NCI-H2081 (cell line): ENCODE measurements at regions not wholly inside any gene's neighbourhood (a gene's known extent, or its start where the extent isn't known, plus 50 kb on each side); places are given as distances from the start of the nearest gene placed in this dataset.
"Not testable (repeated sequence)": the region's sequence is repeated elsewhere in the genome, so short reads cannot be mapped to it uniquely, and the experiment has no call there.

Experiments
- DNase-seq, 2 experiments: peaks; one replicate each; lab custom pipeline; 2025; lab: John Stamatoyannopoulos, UW

- no peak for DNase-seq
Measured at GRCh38 chr10:20656886-20657285, 240.2 kb downstream of the NEBL start.

DNA sequence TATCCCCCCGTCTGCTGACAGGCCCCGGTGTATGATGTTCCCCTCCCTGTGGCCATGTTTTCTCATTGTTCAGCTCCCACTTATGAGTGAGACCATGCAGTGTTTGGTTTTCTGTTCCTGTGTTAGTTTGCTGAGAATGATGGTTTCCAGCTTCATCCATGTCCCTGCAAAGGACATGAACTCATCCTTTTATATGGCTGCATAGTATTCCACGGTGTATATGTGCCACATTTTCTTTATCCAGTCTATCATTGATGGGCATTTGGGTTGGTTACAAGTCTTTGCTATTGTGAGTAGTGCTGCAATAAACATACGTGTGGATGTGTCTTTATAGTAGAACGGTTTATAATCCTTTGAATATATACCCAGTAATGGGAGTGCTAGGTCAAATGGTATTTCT lies 244.7 kb downstream of the NEBL start:
- DNase-seq, result not testable (repeated sequence)

GRCh38 chr10:20648263-20648874 lies 248.7 kb downstream of the NEBL start:
- no peak for DNase-seq

- no peak for DNase-seq
Measured at GRCh38 chr10:20647756-20648155, 249.4 kb downstream of the NEBL start.

- DNase-seq, result no peak
Measured at GRCh38 chr10:20644421-20644820, 252.7 kb downstream of the NEBL start.

GRCh38 chr10:20641605-20642004 lies 255.5 kb downstream of the NEBL start:
- no peak for DNase-seq

DNA sequence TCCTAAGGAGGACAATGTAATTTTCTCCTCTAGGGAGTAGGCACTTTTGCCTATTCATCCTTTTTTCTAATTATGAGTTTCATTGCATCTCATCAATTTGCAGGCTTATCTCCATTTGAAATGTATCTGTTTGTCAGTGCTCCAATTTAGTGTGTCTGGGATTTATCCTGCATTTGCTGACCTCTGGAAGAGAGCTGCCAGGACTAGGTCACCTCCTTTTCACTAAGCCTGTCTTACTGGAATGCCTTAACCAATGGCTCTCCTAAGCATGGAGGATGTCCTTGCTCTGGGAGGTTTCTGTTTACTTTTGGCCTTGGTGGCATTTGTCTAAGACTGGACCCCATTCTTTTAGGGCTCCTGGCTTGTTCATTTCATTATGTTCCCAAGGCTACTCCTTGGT lies 261.5 kb downstream of the NEBL start:
- no peak for DNase-seq

- DNase-seq, result no peak
Measured at GRCh38 chr10:20634839-20635238, 262.3 kb downstream of the NEBL start.

DNA sequence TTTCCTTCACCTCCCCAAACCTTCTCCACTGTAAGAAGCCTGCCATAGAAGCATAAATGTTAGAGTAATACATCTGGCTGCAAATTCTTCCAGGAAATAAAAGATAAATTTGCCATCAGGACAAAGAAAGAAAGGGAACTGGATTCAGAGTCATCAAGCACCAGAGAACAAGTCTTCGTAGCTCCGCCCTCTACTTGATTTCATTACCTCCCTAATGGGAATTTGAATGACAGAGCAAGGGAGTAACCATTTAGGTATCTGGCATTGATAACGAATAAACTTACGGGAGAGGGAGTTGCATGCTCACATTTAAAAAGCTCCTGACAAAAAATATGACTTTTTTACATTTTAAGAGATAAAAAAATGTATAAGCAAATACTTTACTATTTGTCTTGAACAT lies 263.4 kb downstream of the NEBL start:
- DNase-seq, result no peak

GRCh38 chr10:20632696-20633095 lies 264.4 kb downstream of the NEBL start:
- no peak for DNase-seq

- DNase-seq, result no peak
Measured at GRCh38 chr10:20631229-20631628, 265.9 kb downstream of the NEBL start.

DNA sequence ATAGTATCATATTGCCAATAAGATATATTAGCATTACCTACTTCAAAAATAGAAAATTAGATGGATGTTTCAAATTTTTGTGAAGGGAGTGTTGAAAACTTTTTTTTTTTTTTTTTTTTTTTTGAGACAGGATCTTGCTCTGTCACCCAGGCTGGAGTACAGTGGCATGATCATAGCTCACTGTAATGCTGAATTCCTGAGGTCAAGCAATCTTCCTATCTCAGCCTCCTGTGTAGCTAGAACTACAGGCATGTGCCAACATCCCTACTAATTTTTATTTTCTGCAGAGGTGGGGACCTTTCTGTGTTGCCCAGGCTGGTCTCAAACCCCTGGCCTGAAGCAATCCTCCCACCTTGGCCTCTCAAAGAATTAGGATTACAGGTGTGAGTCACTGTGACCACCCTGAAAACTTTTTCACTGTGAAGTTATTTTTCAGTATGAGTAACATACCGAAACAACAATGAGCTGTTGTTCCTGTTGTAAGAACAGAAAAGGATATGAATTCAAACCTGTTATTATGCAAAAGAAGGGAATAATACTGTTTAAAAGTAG lies 266.9 kb downstream of the NEBL start:
- no peak for DNase-seq

DNA sequence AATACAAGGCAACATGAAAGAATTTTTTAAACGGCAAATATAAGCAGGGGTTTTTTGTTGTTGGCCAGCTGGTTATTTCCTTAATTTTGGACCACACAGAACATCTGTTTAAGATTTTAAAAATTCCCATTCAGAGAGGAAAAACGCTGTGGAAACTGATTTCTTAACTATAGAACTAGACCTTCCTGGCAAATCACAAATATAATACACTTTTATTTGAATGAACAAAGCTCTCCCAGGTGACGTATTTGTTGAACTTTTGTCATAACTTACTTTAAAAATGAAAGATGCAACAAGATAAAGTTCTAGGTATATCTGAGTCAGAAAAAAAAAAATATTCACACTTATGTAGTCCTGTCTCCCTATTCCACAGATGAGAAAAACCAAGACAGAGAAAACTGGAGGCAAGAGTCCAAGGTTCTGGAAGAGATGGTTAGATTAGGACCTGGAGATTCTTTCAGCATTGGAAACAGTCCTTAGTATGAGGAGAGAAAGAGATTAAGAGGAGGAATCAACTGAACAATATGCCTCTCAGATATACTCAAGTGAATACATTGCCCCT lies 269.1 kb downstream of the NEBL start:
- DNase-seq, result no peak

- no peak for DNase-seq
Measured at GRCh38 chr10:20627087-20627486, 270.0 kb downstream of the NEBL start.

- DNase-seq, result no peak
Measured at GRCh38 chr10:20625868-20626267, 271.2 kb downstream of the NEBL start.

DNA sequence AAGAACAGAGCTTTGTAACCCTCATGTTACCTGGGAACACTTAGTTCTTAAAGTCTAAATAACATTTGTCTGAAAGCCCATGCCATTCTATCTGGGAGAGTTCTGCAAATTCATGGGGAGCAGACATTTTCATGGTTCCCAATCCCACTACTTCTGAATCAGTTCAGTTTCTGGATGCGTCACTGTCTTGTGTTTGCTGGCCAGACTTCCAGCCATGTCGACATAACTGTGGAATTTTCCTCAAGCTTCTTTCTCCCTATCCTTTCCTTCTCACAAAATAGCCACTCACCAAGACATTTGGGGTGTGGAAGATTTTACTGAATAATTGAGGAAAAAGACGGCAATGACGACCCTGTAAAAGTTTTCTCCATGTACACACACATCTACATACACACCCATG lies 272.5 kb downstream of the NEBL start:
- no peak for DNase-seq

- DNase-seq, result no peak
Measured at GRCh38 chr10:20623546-20623945, 273.6 kb downstream of the NEBL start.

DNA sequence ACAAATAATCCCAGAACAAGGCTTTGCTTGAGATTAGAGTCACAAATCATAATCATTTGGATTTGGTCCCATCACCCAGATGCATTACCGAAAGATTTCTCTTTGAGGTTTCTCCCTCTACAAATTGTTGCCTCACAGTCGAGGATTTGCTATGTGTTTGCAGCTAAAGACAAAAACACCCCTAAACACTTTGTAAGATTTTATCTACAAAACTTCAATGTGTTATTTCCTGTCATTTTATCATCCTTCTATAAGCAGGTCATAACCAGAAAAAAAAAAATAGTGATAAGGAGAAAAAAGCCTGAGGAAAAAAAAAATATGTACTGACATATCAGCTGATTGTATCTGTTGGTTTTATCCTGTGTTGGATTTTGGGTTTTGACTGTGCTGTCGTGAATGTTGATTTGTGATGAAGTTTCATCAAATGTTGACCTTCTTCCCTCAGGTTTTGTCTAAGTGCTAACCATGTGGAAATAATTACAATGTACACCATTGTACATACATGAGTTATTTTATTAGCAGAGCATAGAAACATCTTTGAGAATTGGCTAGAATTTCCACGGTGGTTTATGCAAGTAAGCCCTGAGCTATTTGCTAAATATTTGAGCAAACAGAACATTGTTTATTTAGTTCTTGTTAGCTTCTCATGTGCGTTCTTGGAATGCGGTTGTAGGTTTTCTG lies 274.4 kb downstream of the NEBL start:
- peak; percentile 20 to 65 for DNase-seq

DNA sequence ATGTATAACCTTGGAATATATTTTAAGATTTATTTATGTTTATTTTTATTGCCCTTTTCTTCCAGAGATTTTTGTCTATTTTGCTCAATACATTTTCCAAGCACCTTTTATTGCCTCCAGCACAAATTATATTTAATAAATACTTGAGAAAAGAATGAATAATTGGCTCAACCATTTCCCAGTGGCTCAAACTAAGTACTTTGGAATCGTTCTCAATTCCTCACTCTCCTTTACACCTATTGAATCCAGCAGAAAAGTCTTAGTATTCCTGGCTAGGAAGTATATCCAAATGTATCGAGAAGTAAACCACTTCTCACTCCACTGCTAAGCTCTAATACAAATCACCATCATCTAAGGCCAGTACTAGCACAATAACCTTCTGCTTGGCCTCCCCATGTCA lies 276.1 kb downstream of the NEBL start:
- no peak for DNase-seq

DNA sequence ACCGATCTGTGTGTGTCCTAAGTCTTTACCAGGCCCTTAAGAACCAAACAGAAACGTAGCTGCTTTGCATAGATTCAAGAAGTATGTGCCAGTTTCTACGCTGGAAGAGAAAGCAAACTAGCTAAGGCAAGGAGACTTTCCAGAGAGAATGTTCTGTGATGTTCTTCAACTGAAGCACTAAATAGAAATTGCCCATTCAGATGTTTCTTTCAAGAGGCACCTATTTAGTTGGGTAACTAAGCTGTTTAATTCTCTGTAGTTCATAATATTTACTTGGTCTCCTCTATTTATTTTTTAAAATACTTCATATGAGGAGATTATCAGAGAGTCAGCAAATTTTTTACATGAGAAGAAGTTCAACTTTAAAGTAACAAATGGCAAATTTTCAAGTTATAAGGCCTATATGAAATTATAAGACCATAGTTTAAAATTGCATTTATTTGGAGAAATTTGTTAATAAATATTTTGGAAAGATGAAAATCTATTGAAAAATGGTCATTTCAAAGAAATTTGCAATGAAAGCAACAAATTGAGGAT lies 279.0 kb downstream of the NEBL start:
- no peak for DNase-seq

GRCh38 chr10:20616918-20617810 lies 279.9 kb downstream of the NEBL start:
- no peak for DNase-seq

- no peak for DNase-seq
Measured at GRCh38 chr10:20616056-20616671, 280.9 kb downstream of the NEBL start.
